K562 (cell line): ENCODE measurements at regions not wholly inside any gene's neighbourhood (a gene's known extent, or its start where the extent isn't known, plus 50 kb on each side); places are given as distances from the start of the nearest gene placed in this dataset.

ENCODE experiments used
- ATAC-seq: fragments of 200-7000 bp; cut with Tn5 transposase; 3 replicates; pipeline ENCODE4 v1.9.1; 2020; ENCODE audit warnings: moderate library complexity
- BruUV-seq: library from RNA; stranded (reverse); fragments of 400-500 nt; replicated peaks from 2 replicates; lab custom pipeline; 2021; lab: Mats Ljungman, UMichigan
- CTCF ChIA-PET: fragments of 300-600 bp; formaldehyde crosslinking; extraction: SDS; loops from one replicate; lab custom pipeline; 2021; ENCODE audit warnings: low intra/inter-chr PET ratio; lab: Yijun Ruan, JAX
- POLR2A ChIA-PET: fragments of 300-600, 350-650 bp; sonication (Branson Sonifier 250); formaldehyde crosslinking; extraction: SDS; loops from one replicate; lab custom pipeline; 2021; ENCODE audit warnings: antibody characterized with exemption, inconsistent platforms; lab: Yijun Ruan, JAX
- DNase-seq, 4 experiments: peaks; one replicate each; pipeline versions ENCODE4 v3.0.0 to v3.0.0-alpha.2; 2011 to 2018; ENCODE audit warnings: low spot score in 3 of 4, mixed read lengths in 3 of 4; ENCODE audit errors: extremely low read depth in 1 of 4
- FAIRE-seq: peaks from 2 replicates; lab custom pipeline; 2011; peaks lifted over from hg19 to GRCh38; lab: Jason Lieb, UNC
- H2AFZ ChIP-seq: 2 replicates; pipeline ENCODE4 v1.6.0; 2011; ENCODE audit warnings: low read depth, low read length, control low read depth, inconsistent platforms
- H3K27ac ChIP-seq: fragments of 200-600 bp; 3 replicates; pipeline ENCODE4 v1.8.0; 2011; ENCODE audit warnings: low read depth, mild to moderate bottlenecking, control low read depth, inconsistent platforms, low read length, moderate library complexity, mixed read lengths; ENCODE audit errors: extremely low read depth
- H3K27me3 ChIP-seq, 2 experiments: fragments of 300-600 bp in 1 of 2; 2 replicates in 1 of 2; 3 replicates in 1 of 2; pipeline versions ENCODE4 v1.6.0 to v1.8.0; 2011; ENCODE audit warnings: inconsistent platforms in 2 of 2, low read length in 2 of 2, mild to moderate bottlenecking in 1 of 2, mixed read lengths in 1 of 2, moderate library complexity in 1 of 2; ENCODE audit not compliant: control insufficient read depth in 2 of 2, insufficient read depth in 2 of 2
- H3K36me3 ChIP-seq: fragments of 300-600 bp; 3 replicates; pipeline ENCODE4 v1.8.0; 2011; ENCODE audit warnings: mild to moderate bottlenecking, low read length, inconsistent platforms; ENCODE audit not compliant: control insufficient read depth, insufficient read depth
- H3K4me1 ChIP-seq, 2 experiments: fragments of 200-600 bp in 1 of 2; replicated peaks in 1 of 2; 2 replicates in 1 of 2; 3 replicates in 1 of 2; pipeline versions ENCODE4 v1.5.1 to v1.8.0; 2011; ENCODE audit warnings: inconsistent platforms in 2 of 2, low read length in 2 of 2, mild to moderate bottlenecking in 1 of 2, mixed read lengths in 1 of 2, moderate library complexity in 1 of 2; ENCODE audit not compliant: control insufficient read depth in 2 of 2, insufficient read depth in 2 of 2
- H3K4me2 ChIP-seq: 2 replicates; pipeline ENCODE4 v1.6.1; 2011; ENCODE audit warnings: low read length, control low read depth, inconsistent platforms, mixed read lengths; ENCODE audit not compliant: insufficient read depth
- H3K4me3 ChIP-seq: fragments of 200-600 bp; sonication (generic), shearing (Covaris generic); 2 replicates; pipeline ENCODE4 v1.5.1; 2016; ENCODE audit warnings: control low read depth, inconsistent platforms
- H3K79me2 ChIP-seq: fragments of 200-600 bp; 3 replicates; pipeline ENCODE4 v1.8.0; 2011; ENCODE audit warnings: low read length, inconsistent platforms; ENCODE audit not compliant: control insufficient read depth, insufficient read depth
- H3K9ac ChIP-seq, 2 experiments: 2 replicates each; pipeline versions ENCODE4 v1.6.0 to v1.6.1; 2011; ENCODE audit warnings: low read depth in 2 of 2, low read length in 2 of 2, control low read depth in 1 of 2, inconsistent platforms in 1 of 2, mild to moderate bottlenecking in 1 of 2, mixed read lengths in 1 of 2; ENCODE audit not compliant: insufficient read depth in 1 of 2
- H3K9me1 ChIP-seq: one replicate; pipeline ENCODE4 v1.6.0; 2011; ENCODE audit warnings: inconsistent platforms, mild to moderate bottlenecking, low read length, moderate library complexity; ENCODE audit not compliant: control insufficient read depth, insufficient read depth
- H3K9me3 ChIP-seq: replicated peaks from 2 replicates; pipeline ENCODE4 v1.5.1; 2011; ENCODE audit warnings: low read depth, low read length, inconsistent platforms; ENCODE audit not compliant: control insufficient read depth, insufficient read depth
- H4K20me1 ChIP-seq: replicated peaks from 2 replicates; pipeline ENCODE4 v1.6.1; 2011; ENCODE audit warnings: low read length, inconsistent platforms, mixed read lengths; ENCODE audit not compliant: control insufficient read depth, insufficient read depth
- CREM ChIP-seq: IDR thresholded peaks from 2 replicates; pipeline ENCODE4 v1.6.1; 2014; ENCODE audit warnings: antibody characterized with exemption, low read depth
- HMGN3 ChIP-seq: IDR thresholded peaks from 2 replicates; pipeline ENCODE4 v1.6.1; 2011; ENCODE audit warnings: borderline replicate concordance, low read depth, mild to moderate bottlenecking, mixed read lengths, low read length; ENCODE audit not compliant: insufficient read length; ENCODE audit errors: extremely low read depth
- KAT8 ChIP-seq: fragments of 450-650 bp; IDR thresholded peaks from 2 replicates; pipeline ENCODE4 v1.6.1; 2016; ENCODE audit warnings: low read depth, mild to moderate bottlenecking
- KLF6 ChIP-seq: fragments of 250-450 bp; sonication (Bioruptor Pico); IDR thresholded peaks from 2 replicates; pipeline ENCODE4 v1.4.0; 2020; ENCODE audit warnings: mild to moderate bottlenecking, moderate library complexity, borderline replicate concordance
- NFE2L1 ChIP-seq: fragments of 450-650 bp; IDR thresholded peaks from 2 replicates; pipeline ENCODE4 v1.6.1; 2016; ENCODE audit warnings: missing genetic modification characterization, low read depth, mild to moderate bottlenecking, missing compliant biosample characterization, moderate library complexity, borderline replicate concordance
- NR2C2 ChIP-seq, 2 experiments: fragments of 200-800 bp in 1 of 2; sonication (Bioruptor generic) in 1 of 2; sonication (generic) in 1 of 2; formaldehyde crosslinking in 1 of 2; IDR thresholded peaks; 2 replicates each; pipeline versions ENCODE4 v1.6.1 to v1.8.0; 2016 to 2022; ENCODE audit warnings: mild to moderate bottlenecking in 1 of 2, missing compliant biosample characterization in 1 of 2, missing genetic modification characterization in 1 of 2, missing genetic modification reagents in 1 of 2
- PHF21A ChIP-seq: fragments of 450-650 bp; IDR thresholded peaks from 2 replicates; pipeline ENCODE4 v1.6.1; 2017; ENCODE audit warnings: low read depth, borderline replicate concordance
- SMARCA5 ChIP-seq: fragments of 450-650 bp; IDR thresholded peaks from 2 replicates; pipeline ENCODE4 v1.6.1; 2016
- SREBF1 ChIP-seq: fragments of 150-350 bp; IDR thresholded peaks from 2 replicates; pipeline ENCODE4 v1.6.1; 2014; ENCODE audit warnings: antibody characterized with exemption, low read depth, low read length, borderline replicate concordance
- TEAD4 ChIP-seq, 2 experiments: sonication (generic) in 1 of 2; formaldehyde crosslinking in 1 of 2; IDR thresholded peaks; 2 replicates each; pipeline versions ENCODE4 v1.6.1 to v1.8.0; 2012 to 2022; ENCODE audit warnings: borderline replicate concordance in 1 of 2, inconsistent platforms in 1 of 2, low read length in 1 of 2, mild to moderate bottlenecking in 1 of 2, missing genetic modification reagents in 1 of 2
- ZNF280A ChIP-seq: fragments of 450-650 bp; IDR thresholded peaks from 2 replicates; pipeline ENCODE4 v1.6.1; 2018; ENCODE audit warnings: mild to moderate bottlenecking, low read depth; ENCODE audit not compliant: partially characterized antibody
- WGBS: fragments of 100-300 bp; shearing (Covaris generic); methylation state at CpG from one replicate; pipeline ENCODE4 v1.1.6; 2016; ENCODE audit warnings: low coverage, mixed read lengths; ENCODE audit not compliant: insufficient coverage; ENCODE audit errors: missing lambda C conversion rate; 5-methylcytosine and 5-hydroxymethylcytosine counted together
- in situ Hi-C: fragments of 300-500 bp; cut with MboI; formaldehyde crosslinking; loops from 4 replicates; pipeline ENCODE4 v1.15.0; 2018; ENCODE audit warnings: inconsistent platforms, mixed read lengths
- intact Hi-C: fragments of 100-400 bp; cut with micrococcal nuclease; formaldehyde crosslinking; loops from 2 replicates; pipeline ENCODE4 v1.14.2; 2022

- no peak for TF ChIP-seq KLF6 (CRISPR knock-in tag)
- no peak for TF ChIP-seq HMGN3
- TF ChIP-seq PHF21A: no peak
- no peak for TF ChIP-seq KAT8
- peak; percentile 18; the same call in 1 of the 2 replicates for TF ChIP-seq NFE2L1 (tag)
- no peak for TF ChIP-seq SMARCA5
- TF ChIP-seq CREM: no peak
Observed at GRCh38 chr2:152846697-152847470, 128.5 kb downstream of the ARL6IP6 start (continued).

- POLR2A ChIA-PET: no interaction called here
- H3K36me3 ChIP-seq: no peaks in the 10 kb centered on the region
- CTCF ChIA-PET: no interaction called here
- BruUV-seq: no TSS peak
- FAIRE-seq (no peak), ATAC-seq (no peak), DNase-seq (no peak)
- H3K4me1 ChIP-seq: no peaks in the 10 kb centered on the region
- H3K9ac ChIP-seq: no peak overlapping the region
- intact Hi-C loops (no loop called here), in situ Hi-C loops (no loop called here)
- H3K27me3 ChIP-seq: no peaks in the 10 kb centered on the region
- H3K79me2 ChIP-seq: no peaks in the 10 kb centered on the region
- no peak overlapping the region for H3K27ac ChIP-seq
- no peak overlapping the region for H2AFZ ChIP-seq
- H3K9me3 ChIP-seq: no peaks in the 10 kb centered on the region
- no peak overlapping the region for H3K4me2 ChIP-seq
- no peak for TF ChIP-seq SREBF1
- no peak for TF ChIP-seq NR2C2 (CRISPR knock-in tag; IDR thresholded peaks at IDR 0.05)
- TF ChIP-seq NR2C2 (tag; IDR thresholded peaks at IDR 0.05): no peak
- TF ChIP-seq TEAD4 (IDR thresholded peaks at IDR 0.05; ENCODE audit: low read length): no peak
- TF ChIP-seq TEAD4 (CRISPR knock-in tag; IDR thresholded peaks at IDR 0.05; ENCODE audit: borderline replicate concordance): no peak
- no peak for TF ChIP-seq ZNF280A
- H4K20me1 ChIP-seq: no peaks in the 10 kb centered on the region
- no peak overlapping the region for H3K4me3 ChIP-seq
- no peaks in the 10 kb centered on the region for H3K9me1 ChIP-seq
- 2% methylated on average over 2 of the region's 2 CpGs for WGBS
Observed at GRCh38 chr2:152835674-152836073, 117.3 kb downstream of the ARL6IP6 start.
